ENCODE measurements at regions not wholly inside any gene's neighbourhood (a gene's known extent, or its start where the extent isn't known, plus 50 kb on each side); places are given as distances from the start of the nearest gene placed in this dataset.
"Not testable (repeated sequence)": the region's sequence is repeated elsewhere in the genome, so short reads cannot be mapped to it uniquely, and the experiment has no call there.

- Histone ChIP-seq H3K4me3 (no peak overlapping the region), H3K27ac (no peak overlapping the region)
Measured at GRCh38 chr10:60532696-60533468, 143.2 kb upstream of the ANK3 start.

- no peak overlapping the region for H3K27ac ChIP-seq
- no peak overlapping the region for H3K4me3 ChIP-seq
Measured at GRCh38 chr10:60531006-60531405, 141.3 kb upstream of the ANK3 start.

GRCh38 chr10:60527676-60528075 is 138.0 kb upstream of the ANK3 start:
- no peak overlapping the region for H3K4me3 ChIP-seq
- no peak overlapping the region for H3K27ac ChIP-seq

- no peak overlapping the region for H3K27ac ChIP-seq
Measured at GRCh38 chr10:60525716-60526585, 136.3 kb upstream of the ANK3 start.

GRCh38 chr10:60524541-60524940 is 134.9 kb upstream of the ANK3 start:
- no peak overlapping the region for H3K27ac ChIP-seq
- no peak overlapping the region for H3K4me3 ChIP-seq

More at GRCh38 chr10:60525716-60526585, 136.3 kb upstream of the ANK3 start:
- no peak overlapping the region for H3K4me3 ChIP-seq

GRCh38 chr10:60523371-60523770 is 133.7 kb upstream of the ANK3 start:
- not testable (repeated sequence) for H3K4me3 ChIP-seq, H3K27ac ChIP-seq

GRCh38 chr10:60522617-60523016 is 132.9 kb upstream of the ANK3 start:
- H3K27ac ChIP-seq, result no peak overlapping the region
- no peak overlapping the region for H3K4me3 ChIP-seq

- Histone ChIP-seq H3K4me3 (no peak overlapping the region), H3K27ac (no peak overlapping the region)
Measured at GRCh38 chr10:60521974-60522405, 132.3 kb upstream of the ANK3 start.

- Histone ChIP-seq H3K4me3 (no peak overlapping the region), H3K27ac (no peak overlapping the region)
Measured at GRCh38 chr10:60518745-60519144, 129.1 kb upstream of the ANK3 start.

GRCh38 chr10:60517805-60518204 is 128.1 kb upstream of the ANK3 start:
- no peak overlapping the region for H3K27ac ChIP-seq
- no peak overlapping the region for H3K4me3 ChIP-seq

- H3K27ac ChIP-seq, result no peak overlapping the region
- H3K4me3 ChIP-seq, result no peak overlapping the region
Measured at GRCh38 chr10:60513281-60513680, 123.6 kb upstream of the ANK3 start.

GRCh38 chr10:60511477-60512229 is 122.0 kb upstream of the ANK3 start:
- H3K4me3 ChIP-seq, result no peak overlapping the region

GRCh38 chr10:60508831-60509230 is 119.2 kb upstream of the ANK3 start:
- Histone ChIP-seq H3K27ac (no peak overlapping the region), H3K4me3 (no peak overlapping the region)

More at GRCh38 chr10:60511477-60512229, 122.0 kb upstream of the ANK3 start:
- no peak overlapping the region for H3K27ac ChIP-seq

GRCh38 chr10:60508037-60508436 is 118.4 kb upstream of the ANK3 start:
- H3K4me3 ChIP-seq, result no peak overlapping the region

GRCh38 chr10:60502621-60503020 is 112.9 kb upstream of the ANK3 start:
- no peak overlapping the region for H3K27ac ChIP-seq
- H3K4me3 ChIP-seq, result no peak overlapping the region

More at GRCh38 chr10:60508037-60508436, 118.4 kb upstream of the ANK3 start:
- H3K27ac ChIP-seq, result no peak overlapping the region

- Histone ChIP-seq H3K4me3 (no peak overlapping the region), H3K27ac (no peak overlapping the region)
Measured at GRCh38 chr10:60498985-60499384, 109.3 kb upstream of the ANK3 start.

- Histone ChIP-seq H3K27ac (no peak overlapping the region), H3K4me3 (no peak overlapping the region)
Measured at GRCh38 chr10:60497364-60497763, 107.7 kb upstream of the ANK3 start.

GRCh38 chr10:60496181-60496580 is 106.5 kb upstream of the ANK3 start:
- H3K27ac ChIP-seq, result no peak overlapping the region
- no peak overlapping the region for H3K4me3 ChIP-seq

- Histone ChIP-seq H3K4me3 (no peak overlapping the region), H3K27ac (no peak overlapping the region)
Measured at GRCh38 chr10:60495338-60496055, 105.8 kb upstream of the ANK3 start.

GRCh38 chr10:60494774-60495173 is 105.1 kb upstream of the ANK3 start:
- H3K4me3 ChIP-seq, result no peak overlapping the region
- no peak overlapping the region for H3K27ac ChIP-seq

Data from skin epidermis (tissue), 12 donors.